GM23248 (cell line): ENCODE measurements at regions not wholly inside any gene's neighbourhood (a gene's known extent, or its start where the extent isn't known, plus 50 kb on each side); places are given as distances from the start of the nearest gene placed in this dataset.

ENCODE experiments used
- EZH2 ChIP-seq: fragments of 200-600 bp; sonication (generic); IDR thresholded peaks from 2 replicates; pipeline ENCODE4 v1.6.1; 2018; ENCODE audit warnings: antibody characterized with exemption, mild to moderate bottlenecking; ENCODE audit not compliant: insufficient read depth, poor library complexity, severe bottlenecking
- EZH2phosphoT487 ChIP-seq: fragments of 200-600 bp; sonication (generic); IDR thresholded peaks from 2 replicates; pipeline ENCODE4 v1.6.1; 2018; ENCODE audit warnings: antibody characterized with exemption, moderate library complexity, mild to moderate bottlenecking, low read depth; ENCODE audit not compliant: insufficient read depth

DNA sequence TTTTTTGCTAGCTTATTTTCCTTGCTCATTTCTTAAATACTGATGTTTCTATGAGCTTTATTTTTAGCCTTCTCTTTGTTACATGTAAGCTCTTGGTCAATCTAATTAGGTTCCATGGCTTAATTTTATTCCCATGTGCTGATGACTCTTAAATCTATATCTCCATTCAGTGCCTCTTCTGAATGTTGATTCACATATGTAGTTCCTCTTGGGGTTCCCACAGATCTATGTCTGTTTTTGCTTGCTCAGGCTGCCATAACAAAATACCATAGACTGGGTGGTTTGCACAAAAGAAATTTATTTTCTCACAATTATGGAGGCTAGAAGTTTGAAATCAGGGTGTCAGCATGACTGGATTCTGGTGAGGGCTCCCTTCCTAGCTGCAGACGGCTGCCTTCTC, 58.3 kb upstream of the PLA2G4A start:
- TF ChIP-seq EZH2phosphoT487 = no peak
- no peak for TF ChIP-seq EZH2
